OCI-LY7 (cell line): ENCODE measurements at regions not wholly inside any gene's neighbourhood (a gene's known extent, or its start where the extent isn't known, plus 50 kb on each side); places are given as distances from the start of the nearest gene placed in this dataset.

Experiments used
- BruUV-seq: library from RNA; stranded (reverse); fragments of 400-500 nt; replicated peaks from 2 replicates; lab custom pipeline; 2021; lab: Mats Ljungman, UMichigan
- CTCF ChIA-PET: fragments of 300-600 bp; sonication (Branson Sonifier 250); formaldehyde crosslinking; loops from one replicate; lab custom pipeline; 2022; ENCODE audit warnings: antibody characterized with exemption; ENCODE audit not compliant: unreplicated experiment; lab: Charles Lee
- POLR2A ChIA-PET: fragments of 300-600 bp; sonication (Branson Sonifier 250); formaldehyde crosslinking; loops from one replicate; lab custom pipeline; 2022; ENCODE audit warnings: antibody characterized with exemption; lab: Charles Lee
- DNase-seq: peaks from one replicate; pipeline ENCODE4 v3.0.0-alpha.2; 2015; ENCODE audit warnings: low spot score
- H2AFZ ChIP-seq: fragments of 200-600 bp; sonication (generic), shearing (Covaris generic); 2 replicates; pipeline ENCODE4 v1.6.1; 2014; ENCODE audit warnings: mild to moderate bottlenecking, antibody characterized with exemption, low read length, moderate library complexity
- H3K27ac ChIP-seq: fragments of 200-600 bp; sonication (generic); 2 replicates; pipeline ENCODE4 v1.5.1; 2014; ENCODE audit warnings: mixed run types, low read depth, mild to moderate bottlenecking, moderate library complexity, low read length, inconsistent platforms; ENCODE audit not compliant: poor library complexity, severe bottlenecking
- H3K36me3 ChIP-seq: fragments of 200-600 bp; sonication (generic); 2 replicates; pipeline ENCODE4 v1.6.1; 2014; ENCODE audit warnings: mild to moderate bottlenecking, antibody characterized with exemption, low read length, moderate library complexity, mixed read lengths; ENCODE audit not compliant: insufficient read depth
- H3K4me1 ChIP-seq: fragments of 200-600 bp; sonication (generic); 2 replicates; pipeline ENCODE4 v1.5.1; 2014; ENCODE audit warnings: mild to moderate bottlenecking, low read length; ENCODE audit not compliant: insufficient read depth, poor library complexity, severe bottlenecking
- H3K4me2 ChIP-seq: fragments of 200-600 bp; sonication (generic); 2 replicates; pipeline ENCODE4 v1.6.1; 2014; ENCODE audit warnings: mild to moderate bottlenecking, low read length
- H3K4me3 ChIP-seq: fragments of 200-600 bp; sonication (generic); 2 replicates; pipeline ENCODE4 v1.5.1; 2014; ENCODE audit warnings: mild to moderate bottlenecking, low read depth, low read length; ENCODE audit not compliant: poor library complexity, severe bottlenecking
- H3K79me2 ChIP-seq: fragments of 200-600 bp; sonication (generic); 2 replicates; pipeline ENCODE4 v1.6.1; 2016; ENCODE audit warnings: low read depth, mild to moderate bottlenecking, low read length, moderate library complexity, mixed read lengths; ENCODE audit not compliant: insufficient read depth
- H3K9me2 ChIP-seq: fragments of 200-600 bp; sonication (generic); 2 replicates; pipeline ENCODE4 v1.6.1; 2016; ENCODE audit warnings: mild to moderate bottlenecking, low read length, mixed read lengths; ENCODE audit not compliant: insufficient read depth
- H3K9me3 ChIP-seq: fragments of 200-600 bp; sonication (generic); 2 replicates; pipeline ENCODE4 v1.6.1; 2014; ENCODE audit warnings: mild to moderate bottlenecking, mixed run types, low read length, mixed read lengths
- H4K20me1 ChIP-seq: fragments of 200-600 bp; sonication (generic); 2 replicates; pipeline ENCODE4 v1.6.1; 2014; ENCODE audit warnings: mild to moderate bottlenecking, antibody characterized with exemption, low read length, moderate library complexity, mixed read lengths; ENCODE audit not compliant: insufficient read depth
- EZH2phosphoT487 ChIP-seq: fragments of 200-600 bp; sonication (generic); IDR thresholded peaks from 2 replicates; pipeline ENCODE4 v1.6.1; 2018; ENCODE audit warnings: low read depth, borderline replicate concordance, mild to moderate bottlenecking, mixed run types, antibody characterized with exemption, low read length, moderate library complexity, mixed read lengths
- intact Hi-C: fragments of 100-400 bp; cut with micrococcal nuclease; formaldehyde crosslinking; loops from one replicate; pipeline ENCODE4 v1.10.0; 2022; ENCODE audit not compliant: unreplicated experiment
- TF ChIP-seq, protein P1 (sequence below): fragments of 200-600 bp; sonication (generic); conservative IDR thresholded peaks from 2 replicates; pipeline ENCODE4 v1.5.1; 2014; ENCODE audit warnings: mild to moderate bottlenecking, antibody characterized with exemption, low read length, moderate library complexity, mixed read lengths

DNA sequence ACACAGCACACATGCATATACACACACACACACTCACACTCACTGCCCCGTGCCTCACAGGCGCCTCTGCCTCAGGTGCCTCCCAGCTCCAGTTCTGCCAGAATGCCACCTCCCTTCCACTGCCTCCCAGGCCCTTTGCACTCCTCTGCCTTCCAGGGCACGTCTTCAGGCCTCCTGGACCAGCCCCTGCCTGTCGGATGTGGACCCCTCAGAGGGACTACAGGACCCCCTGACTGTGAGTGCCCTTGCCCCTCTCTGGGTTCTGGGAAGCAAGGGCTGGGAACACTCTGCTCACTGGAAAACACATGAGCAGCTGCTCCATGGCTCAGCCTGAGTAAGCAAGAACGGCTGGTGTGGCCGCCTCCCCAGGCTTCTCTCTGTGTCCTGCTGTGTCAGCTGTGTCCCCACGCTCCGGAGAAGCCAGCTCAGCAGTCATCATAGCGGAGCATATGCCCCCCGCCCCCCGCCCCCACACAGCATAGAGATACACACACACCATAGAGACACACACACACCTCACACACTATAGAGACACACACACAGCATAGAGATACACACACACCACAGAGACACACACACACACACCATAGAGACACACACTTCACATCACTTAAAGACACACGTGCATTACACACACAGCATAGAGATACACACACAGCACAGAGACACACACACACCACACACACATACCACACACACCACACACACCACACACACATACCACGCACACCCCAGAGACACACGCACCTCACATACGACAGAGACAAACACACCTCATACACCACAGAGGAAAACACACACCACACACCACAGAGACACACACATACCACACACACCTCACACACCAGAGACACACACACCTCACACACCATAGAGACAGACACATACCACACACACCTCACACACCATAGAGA, 271.3 kb downstream of the CYRIA start:
- intact Hi-C loops, result no loop called here
- H3K27ac ChIP-seq, result no peak overlapping the region
- no peaks in the 10 kb centered on the region for H3K9me3 ChIP-seq
- no TSS peak for BruUV-seq
- TF ChIP-seq, protein P1, sequence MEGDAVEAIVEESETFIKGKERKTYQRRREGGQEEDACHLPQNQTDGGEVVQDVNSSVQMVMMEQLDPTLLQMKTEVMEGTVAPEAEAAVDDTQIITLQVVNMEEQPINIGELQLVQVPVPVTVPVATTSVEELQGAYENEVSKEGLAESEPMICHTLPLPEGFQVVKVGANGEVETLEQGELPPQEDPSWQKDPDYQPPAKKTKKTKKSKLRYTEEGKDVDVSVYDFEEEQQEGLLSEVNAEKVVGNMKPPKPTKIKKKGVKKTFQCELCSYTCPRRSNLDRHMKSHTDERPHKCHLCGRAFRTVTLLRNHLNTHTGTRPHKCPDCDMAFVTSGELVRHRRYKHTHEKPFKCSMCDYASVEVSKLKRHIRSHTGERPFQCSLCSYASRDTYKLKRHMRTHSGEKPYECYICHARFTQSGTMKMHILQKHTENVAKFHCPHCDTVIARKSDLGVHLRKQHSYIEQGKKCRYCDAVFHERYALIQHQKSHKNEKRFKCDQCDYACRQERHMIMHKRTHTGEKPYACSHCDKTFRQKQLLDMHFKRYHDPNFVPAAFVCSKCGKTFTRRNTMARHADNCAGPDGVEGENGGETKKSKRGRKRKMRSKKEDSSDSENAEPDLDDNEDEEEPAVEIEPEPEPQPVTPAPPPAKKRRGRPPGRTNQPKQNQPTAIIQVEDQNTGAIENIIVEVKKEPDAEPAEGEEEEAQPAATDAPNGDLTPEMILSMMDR, result no peak
- no peak for TF ChIP-seq EZH2phosphoT487
- H3K36me3 ChIP-seq, result no peaks in the 10 kb centered on the region
- CTCF ChIA-PET, result interaction anchor here (0.6 kb wide), 1 partner anchor 262 kb away, joined by 16 read pairs; no protein-coding TSS in a partner anchor
- H3K4me3 ChIP-seq, result no peak overlapping the region
- no peaks in the 10 kb centered on the region for H3K9me2 ChIP-seq
- H3K4me1 ChIP-seq, result no peaks in the 10 kb centered on the region
- no peaks in the 10 kb centered on the region for H3K79me2 ChIP-seq
- no peak overlapping the region for H2AFZ ChIP-seq
- DNase-seq, result no peak
- POLR2A ChIA-PET, result no interaction called here
- no peak overlapping the region for H3K4me2 ChIP-seq
- no peaks in the 10 kb centered on the region for H4K20me1 ChIP-seq

DNA sequence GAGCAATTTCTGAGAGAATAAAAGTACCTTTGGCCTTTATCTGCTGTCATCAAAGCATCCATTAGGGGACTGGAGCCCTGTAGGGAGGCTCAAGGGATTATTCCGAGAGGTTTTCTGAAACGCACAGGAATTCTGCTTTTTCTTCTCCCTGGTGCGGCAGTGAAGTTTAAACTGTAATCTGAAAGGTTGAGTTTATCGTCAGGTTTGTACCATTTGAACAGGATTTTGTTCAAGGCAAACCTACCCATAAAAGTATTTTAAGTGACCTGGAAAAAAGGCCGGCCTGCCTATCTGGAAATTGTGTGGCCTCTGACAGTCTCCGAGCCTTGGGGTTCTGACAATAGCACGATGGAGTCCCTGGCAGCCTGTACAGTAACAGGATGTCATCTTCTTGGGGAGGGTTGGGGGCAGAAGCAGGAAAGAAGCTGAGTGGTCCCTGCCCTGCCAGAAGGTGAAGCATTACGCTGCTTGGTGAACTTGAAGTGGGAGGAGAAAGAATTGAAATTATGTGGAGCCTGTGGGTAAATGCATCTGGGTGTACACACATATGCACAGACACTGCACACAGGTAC, 272.0 kb downstream of the CYRIA start:
- POLR2A ChIA-PET, result no interaction called here
- TF ChIP-seq, protein P1, result no peak
- no peak overlapping the region for H3K27ac ChIP-seq
- no peak for DNase-seq
- no peaks in the 10 kb centered on the region for H4K20me1 ChIP-seq
- intact Hi-C loops, result no loop called here
- no peak overlapping the region for H3K4me2 ChIP-seq
- no peaks in the 10 kb centered on the region for H3K36me3 ChIP-seq
- H3K4me1 ChIP-seq, result no peaks in the 10 kb centered on the region
- no peaks in the 10 kb centered on the region for H3K9me2 ChIP-seq
- H3K79me2 ChIP-seq, result no peaks in the 10 kb centered on the region
- no peak overlapping the region for H2AFZ ChIP-seq
- no peak overlapping the region for H3K4me3 ChIP-seq
- CTCF ChIA-PET, result interaction anchor here (0.6 kb wide), 1 partner anchor 263 kb away, joined by 16 read pairs; no protein-coding TSS in a partner anchor
- no TSS peak for BruUV-seq
- H3K9me3 ChIP-seq, result no peaks in the 10 kb centered on the region
